H1 (cell line): ENCODE measurements at regions not wholly inside any gene's neighbourhood (a gene's known extent, or its start where the extent isn't known, plus 50 kb on each side); places are given as distances from the start of the nearest gene placed in this dataset.

Experiments
- CTCF ChIA-PET: fragments of 300-600 bp; sonication (Branson Sonifier 250); formaldehyde crosslinking; loops from one replicate; lab custom pipeline; 2021; ENCODE audit not compliant: partially characterized antibody; lab: Charles Lee
- POLR2A ChIA-PET: fragments of 300-600 bp; sonication (Branson Sonifier 250); formaldehyde crosslinking; loops from one replicate; lab custom pipeline; 2021; ENCODE audit warnings: inconsistent platforms; ENCODE audit not compliant: partially characterized antibody; lab: Charles Lee
- DNase-seq, 2 experiments: peaks; one replicate each; pipeline versions ENCODE4 v3.0.0 to v3.0.0-alpha.2; 2010 to 2022; ENCODE audit warnings: low spot score in 2 of 2, low read depth in 1 of 2, mixed read lengths in 1 of 2
- FAIRE-seq: peaks from 2 replicates; lab custom pipeline; 2011; peaks lifted over from hg19 to GRCh38; lab: Jason Lieb, UNC
- H2AFZ ChIP-seq: 2 replicates; pipeline ENCODE4 v1.8.1; 2012; ENCODE audit warnings: low read length, inconsistent platforms
- H2AK5ac ChIP-seq: 2 replicates; pipeline ENCODE4 v1.6.1; 2013; ENCODE audit warnings: low read depth, low read length
- H2BK120ac ChIP-seq: replicated peaks from 2 replicates; pipeline ENCODE3; 2013; ENCODE audit warnings: low read depth, low read length, inconsistent platforms
- H2BK12ac ChIP-seq: 2 replicates; pipeline ENCODE4 v1.6.1; 2013; ENCODE audit warnings: low read depth, low read length
- H2BK15ac ChIP-seq: 2 replicates; pipeline ENCODE4 v1.6.1; 2013; ENCODE audit warnings: low read length
- H2BK20ac ChIP-seq: 2 replicates; pipeline ENCODE4 v1.6.1; 2013; ENCODE audit warnings: low read length
- H2BK5ac ChIP-seq: 2 replicates; pipeline ENCODE4 v1.6.1; 2013; ENCODE audit warnings: low read depth, low read length
- H3K14ac ChIP-seq: 2 replicates; pipeline ENCODE4 v1.6.1; 2013; ENCODE audit warnings: inconsistent platforms; ENCODE audit not compliant: insufficient read length
- H3K18ac ChIP-seq: 2 replicates; pipeline ENCODE4 v1.6.1; 2013; ENCODE audit warnings: low read length; ENCODE audit errors: extremely low read depth
- H3K23ac ChIP-seq: 2 replicates; pipeline ENCODE4 v1.6.1; 2013; ENCODE audit warnings: inconsistent platforms; ENCODE audit not compliant: insufficient read length
- H3K23me2 ChIP-seq: 2 replicates; pipeline ENCODE4 v1.6.1; 2013; ENCODE audit warnings: low read depth, low read length
- H3K27ac ChIP-seq: 2 replicates; pipeline ENCODE4 v1.6.1; 2011; ENCODE audit warnings: low read depth, low read length, inconsistent platforms
- H3K27me3 ChIP-seq, 4 experiments: replicated peaks in 1 of 4; 1 replicate in 1 of 4; 2 replicates in 3 of 4; pipeline versions ENCODE4 v1.6.1 to v1.8.1; 2011 to 2013; ENCODE audit warnings: low read length in 3 of 4, mild to moderate bottlenecking in 3 of 4, inconsistent platforms in 2 of 4, mixed read lengths in 2 of 4, moderate library complexity in 1 of 4; ENCODE audit not compliant: control insufficient read depth in 3 of 4, insufficient read depth in 3 of 4; ENCODE audit errors: extremely low read depth in 1 of 4
- H3K36me3 ChIP-seq, 4 experiments: 2 replicates each; pipeline versions ENCODE4 v1.6.1 to v1.8.1; 2011 to 2013; ENCODE audit warnings: mild to moderate bottlenecking in 4 of 4, low read length in 3 of 4, moderate library complexity in 2 of 4, control low read depth in 1 of 4, inconsistent platforms in 1 of 4; ENCODE audit not compliant: insufficient read depth in 4 of 4, control insufficient read depth in 2 of 4
- H3K4ac ChIP-seq: replicated peaks from 2 replicates; pipeline ENCODE3; 2013; ENCODE audit warnings: low read length, low read depth, mixed read lengths, inconsistent platforms; ENCODE audit not compliant: insufficient read length
- H3K4me1 ChIP-seq, 4 experiments: replicated peaks in 1 of 4; 1 replicate in 1 of 4; 2 replicates in 3 of 4; pipeline versions ENCODE4 v1.6.1 to v1.8.1; 2011 to 2013; ENCODE audit warnings: low read length in 3 of 4, inconsistent platforms in 2 of 4, mixed read lengths in 1 of 4; ENCODE audit not compliant: insufficient read depth in 4 of 4, control insufficient read depth in 3 of 4
- H3K4me2 ChIP-seq, 2 experiments: 2 replicates each; pipeline versions ENCODE4 v1.6.1 to v1.8.1; 2011 to 2013; ENCODE audit warnings: low read depth in 2 of 2, low read length in 2 of 2, control low read depth in 1 of 2, inconsistent platforms in 1 of 2, mild to moderate bottlenecking in 1 of 2; ENCODE audit not compliant: insufficient read depth in 1 of 2
- H3K4me3 ChIP-seq, 4 experiments: fragments of 200-600, 300-600 bp in 1 of 4; sonication (generic), shearing (Covaris generic), sonication (Bioruptor Twin) in 1 of 4; 2 replicates each; pipeline versions ENCODE4 v1.5.1 to v1.8.1; 2011 to 2016; ENCODE audit warnings: low read length in 4 of 4, low read depth in 3 of 4, control low read depth in 2 of 4, inconsistent platforms in 2 of 4, mild to moderate bottlenecking in 2 of 4, mixed read lengths in 1 of 4, moderate library complexity in 1 of 4; ENCODE audit not compliant: insufficient read depth in 2 of 4; ENCODE audit errors: extremely low read depth in 1 of 4
- H3K56ac ChIP-seq: replicated peaks from 2 replicates; pipeline ENCODE3; 2013; ENCODE audit warnings: low read depth, mild to moderate bottlenecking, mixed read lengths, low read length, inconsistent platforms; ENCODE audit not compliant: insufficient read length
- H3K79me1 ChIP-seq: 2 replicates; pipeline ENCODE4 v1.6.1; 2013; ENCODE audit warnings: low read depth, low read length, control low read depth
- H3K79me2 ChIP-seq, 2 experiments: 2 replicates each; pipeline versions ENCODE4 v1.6.1 to v1.8.1; 2012 to 2013; ENCODE audit warnings: low read length in 2 of 2, mild to moderate bottlenecking in 2 of 2, inconsistent platforms in 1 of 2; ENCODE audit not compliant: insufficient read depth in 2 of 2, control insufficient read depth in 1 of 2
- H3K9ac ChIP-seq, 4 experiments: replicated peaks in 1 of 4; 1 replicate in 1 of 4; 2 replicates in 3 of 4; pipeline versions ENCODE4 v1.6.1 to v1.8.1; 2011 to 2013; ENCODE audit warnings: low read depth in 3 of 4, low read length in 3 of 4, control low read depth in 2 of 4, mild to moderate bottlenecking in 2 of 4, moderate library complexity in 2 of 4, inconsistent platforms in 1 of 4; ENCODE audit errors: extremely low read depth in 1 of 4
- H3K9me3 ChIP-seq, 2 experiments: 2 replicates each; pipeline versions ENCODE4 v1.6.1 to v1.8.1; 2012 to 2013; ENCODE audit warnings: mild to moderate bottlenecking in 2 of 2, moderate library complexity in 2 of 2, control low read depth in 1 of 2, inconsistent platforms in 1 of 2, low read depth in 1 of 2, low read length in 1 of 2, mixed read lengths in 1 of 2; ENCODE audit not compliant: insufficient read depth in 2 of 2
- H4K20me1 ChIP-seq, 2 experiments: replicated peaks in 1 of 2; 2 replicates each; pipeline versions ENCODE3 to v1.8.1; 2011 to 2013; ENCODE audit warnings: inconsistent platforms in 2 of 2, low read length in 2 of 2, mild to moderate bottlenecking in 1 of 2; ENCODE audit not compliant: insufficient read depth in 2 of 2, control insufficient read depth in 1 of 2
- H4K5ac ChIP-seq: 2 replicates; pipeline ENCODE4 v1.6.1; 2013; ENCODE audit warnings: low read length, low read depth, mixed read lengths, inconsistent platforms; ENCODE audit not compliant: insufficient read length
- H4K8ac ChIP-seq: 2 replicates; pipeline ENCODE4 v1.8.0; 2013; ENCODE audit warnings: mild to moderate bottlenecking, moderate library complexity, low read length, inconsistent platforms; ENCODE audit not compliant: insufficient read depth; ENCODE audit errors: extremely low read depth
- H4K91ac ChIP-seq: replicated peaks from 2 replicates; pipeline ENCODE3; 2013; ENCODE audit warnings: low read length, mixed read lengths, inconsistent platforms; ENCODE audit not compliant: insufficient read length
- CBX8 ChIP-seq: fragments of 300-800, 300-1000 bp; sonication (generic); IDR thresholded peaks from 2 replicates; pipeline ENCODE4 v1.7.1; 2016; ENCODE audit warnings: low read depth, low read length, borderline replicate concordance
- POLR2AphosphoS5 ChIP-seq: IDR thresholded peaks from 2 replicates; pipeline ENCODE4 v1.6.1; 2011; ENCODE audit warnings: low read depth, low read length
- RXRA ChIP-seq: IDR thresholded peaks from 2 replicates; pipeline ENCODE4 v1.6.1; 2011; ENCODE audit warnings: low read depth, mild to moderate bottlenecking, low read length, moderate library complexity; ENCODE audit not compliant: insufficient read depth
- TF ChIP-seq, protein P1 (sequence below): IDR thresholded peaks from 2 replicates; pipeline ENCODE4 v1.6.1; 2012; ENCODE audit warnings: inconsistent platforms

DNA sequence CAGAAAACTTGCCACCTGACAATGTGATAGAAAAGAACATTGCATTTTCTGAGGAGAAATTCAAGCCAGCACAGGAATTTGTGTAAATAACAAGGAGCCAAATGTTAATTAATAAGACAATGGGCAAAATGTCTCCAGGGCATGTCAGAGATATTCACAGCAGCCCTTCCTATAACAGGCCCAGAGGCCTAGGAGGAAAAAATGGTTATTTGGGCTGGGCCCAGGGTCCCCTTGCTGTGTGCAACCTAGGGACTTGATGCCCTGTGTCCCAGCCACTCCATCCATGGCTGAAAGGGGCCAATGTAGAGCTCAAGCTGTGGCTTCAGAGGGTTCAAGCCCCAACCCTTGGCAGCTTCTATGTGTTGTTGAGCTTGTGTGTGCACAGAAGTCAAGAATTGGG, 55.5 kb upstream of the GABRG1 start:
- no peak overlapping the region for H2BK120ac ChIP-seq
- no peaks in the 10 kb centered on the region for H3K79me2 ChIP-seq
- POLR2A ChIA-PET: no interaction called here
- no peak overlapping the region for H3K4me3 ChIP-seq
- no peaks in the 10 kb centered on the region for H3K36me3 ChIP-seq
- H3K4ac ChIP-seq: no peak overlapping the region
- H3K27me3 ChIP-seq: no peaks in the 10 kb centered on the region
- no peaks in the 10 kb centered on the region for H4K20me1 ChIP-seq
- TF ChIP-seq RXRA: no peak
- TF ChIP-seq, protein P1, sequence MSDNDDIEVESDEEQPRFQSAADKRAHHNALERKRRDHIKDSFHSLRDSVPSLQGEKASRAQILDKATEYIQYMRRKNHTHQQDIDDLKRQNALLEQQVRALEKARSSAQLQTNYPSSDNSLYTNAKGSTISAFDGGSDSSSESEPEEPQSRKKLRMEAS: no peak
- TF ChIP-seq POLR2AphosphoS5: no peak
- TF ChIP-seq CBX8: no peak
- TF ChIP-seq, all 59 proteins: peak for 0
- Histone ChIP-seq H3K4me1 (no peaks in the 10 kb centered on the region), H2BK5ac (no peak overlapping the region), H3K9me3 (peaks cover 19 to 22% of the 10 kb centered on the region in 2 experiments), H3K23me2 (no peaks in the 10 kb centered on the region), H4K5ac (no peak overlapping the region), H4K8ac (no peak overlapping the region), H3K18ac (no peak overlapping the region), H2BK12ac (no peak overlapping the region), H3K27ac (no peak overlapping the region), H2AK5ac (no peak overlapping the region), H3K23ac (no peak overlapping the region), H4K91ac (no peak overlapping the region), H3K14ac (no peak overlapping the region), H3K9ac (no peak overlapping the region), H2BK15ac (no peak overlapping the region), H2AFZ (no peak overlapping the region), H3K4me2 (no peak overlapping the region), H3K79me1 (no peaks in the 10 kb centered on the region), H2BK20ac (no peak overlapping the region), H3K56ac (no peak overlapping the region)
- FAIRE-seq: no peak
- no peak for DNase-seq
- CTCF ChIA-PET: no interaction called here
